ENCODE measurements at regions not wholly inside any gene's neighbourhood (a gene's known extent, or its start where the extent isn't known, plus 50 kb on each side); places are given as distances from the start of the nearest gene placed in this dataset.

DNA sequence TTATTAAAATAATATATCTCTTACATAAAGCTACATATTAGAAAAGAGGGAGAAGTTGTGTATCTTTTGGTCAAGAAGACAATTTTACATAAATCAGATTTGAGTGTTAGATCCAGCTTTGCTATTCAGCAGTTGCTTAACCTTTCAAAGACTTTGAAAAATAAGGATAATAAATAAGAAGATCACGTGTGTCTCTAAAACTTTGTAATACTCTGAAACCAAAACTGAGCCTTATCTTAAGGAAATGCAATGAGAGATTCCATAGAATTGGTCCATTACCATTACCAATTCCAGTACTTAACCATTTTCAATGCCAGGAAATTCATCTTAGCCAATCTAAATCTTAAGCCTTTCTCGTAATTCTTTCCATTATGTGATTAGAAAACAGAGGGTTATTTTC lies 89.2 kb upstream of the COL5A2 start:
- H4K20me1 ChIP-seq (ENCODE audit: control insufficient read depth, extremely low read depth, insufficient read depth, low read length), result no peaks in the 10 kb centered on the region
- no peak for FAIRE-seq
- H3K36me3 ChIP-seq (ENCODE audit: control insufficient read depth in 2 of 2, extremely low read depth in 1 of 2, insufficient read depth in 2 of 2, low read length in 2 of 2), result no peaks in the 10 kb centered on the region
- no peak overlapping the region for H3K9ac ChIP-seq (ENCODE audit: control insufficient read depth, extremely low read depth, insufficient read depth, low read length)
- no peak overlapping the region for H3K4me3 ChIP-seq (ENCODE audit: control insufficient read depth in 2 of 3, extremely low read depth in 1 of 3, insufficient read depth in 2 of 3, low read depth in 1 of 3, low read length in 3 of 3)
- no peak overlapping the region for H3K27ac ChIP-seq (ENCODE audit: control insufficient read depth, insufficient read depth, low read length)
- no peak overlapping the region for H3K4me2 ChIP-seq (ENCODE audit: control insufficient read depth, extremely low read depth, insufficient read depth, low read depth, low read length)
- H3K27me3 ChIP-seq (ENCODE audit: control insufficient read depth, extremely low read depth, insufficient read depth, low read length), result no peaks in the 10 kb centered on the region
- TF ChIP-seq EZH2 (IDR thresholded peaks at IDR 0.05; ENCODE audit: low read length), result no peak
- TF ChIP-seq, protein P1, sequence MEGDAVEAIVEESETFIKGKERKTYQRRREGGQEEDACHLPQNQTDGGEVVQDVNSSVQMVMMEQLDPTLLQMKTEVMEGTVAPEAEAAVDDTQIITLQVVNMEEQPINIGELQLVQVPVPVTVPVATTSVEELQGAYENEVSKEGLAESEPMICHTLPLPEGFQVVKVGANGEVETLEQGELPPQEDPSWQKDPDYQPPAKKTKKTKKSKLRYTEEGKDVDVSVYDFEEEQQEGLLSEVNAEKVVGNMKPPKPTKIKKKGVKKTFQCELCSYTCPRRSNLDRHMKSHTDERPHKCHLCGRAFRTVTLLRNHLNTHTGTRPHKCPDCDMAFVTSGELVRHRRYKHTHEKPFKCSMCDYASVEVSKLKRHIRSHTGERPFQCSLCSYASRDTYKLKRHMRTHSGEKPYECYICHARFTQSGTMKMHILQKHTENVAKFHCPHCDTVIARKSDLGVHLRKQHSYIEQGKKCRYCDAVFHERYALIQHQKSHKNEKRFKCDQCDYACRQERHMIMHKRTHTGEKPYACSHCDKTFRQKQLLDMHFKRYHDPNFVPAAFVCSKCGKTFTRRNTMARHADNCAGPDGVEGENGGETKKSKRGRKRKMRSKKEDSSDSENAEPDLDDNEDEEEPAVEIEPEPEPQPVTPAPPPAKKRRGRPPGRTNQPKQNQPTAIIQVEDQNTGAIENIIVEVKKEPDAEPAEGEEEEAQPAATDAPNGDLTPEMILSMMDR (optimal IDR thresholded peaks at IDR 0.05 in 1 of 3, IDR thresholded peaks at IDR 0.05 in 1 of 3, conservative IDR thresholded peaks at IDR 0.05 in 1 of 3; ENCODE audit: extremely low read depth in 1 of 3, insufficient read depth in 2 of 3, low read length in 3 of 3), result no peak
- H3K79me2 ChIP-seq (ENCODE audit: control insufficient read depth, insufficient read depth, low read length), result no peaks in the 10 kb centered on the region
- dilution Hi-C loops (cut with MboI; ENCODE audit: extremely low pct_ligation_motif_present, low sequenced_read_pairs), result no loop called here
- no peak for DNase-seq (ENCODE audit: low read depth, low spot score)
- no peaks in the 10 kb centered on the region for H3K9me3 ChIP-seq (ENCODE audit: control insufficient read depth, low read depth, low read length)
- no peaks in the 10 kb centered on the region for H3K9me1 ChIP-seq (ENCODE audit: control insufficient read depth, extremely low read depth, insufficient read depth, low read length)
- no peaks in the 10 kb centered on the region for H3K4me1 ChIP-seq (ENCODE audit: control insufficient read depth, extremely low read depth, insufficient read depth, low read length)
- no peak overlapping the region for H2AFZ ChIP-seq (ENCODE audit: control insufficient read depth, low read length)

DNA sequence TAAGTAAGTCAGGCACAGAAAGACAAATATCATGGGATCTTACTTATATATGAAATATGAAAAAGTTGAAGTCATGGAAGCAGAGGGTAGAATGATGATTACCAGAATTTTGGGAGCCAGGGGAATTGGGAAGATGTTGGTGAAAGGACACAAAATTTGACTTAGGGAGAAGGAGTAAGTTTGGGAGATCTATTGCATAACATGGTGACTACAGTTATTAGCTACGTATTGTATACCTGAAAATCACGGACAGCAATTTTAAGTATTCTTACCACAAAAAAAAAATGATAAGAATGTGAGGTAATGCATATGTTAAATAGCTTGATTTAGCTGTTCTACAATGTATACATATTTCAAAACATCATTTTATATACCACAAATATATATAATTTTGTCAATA lies 94.2 kb upstream of the COL5A2 start:
- no peaks in the 10 kb centered on the region for H3K27me3 ChIP-seq (ENCODE audit: control insufficient read depth, extremely low read depth, insufficient read depth, low read length)
- H3K4me1 ChIP-seq (ENCODE audit: control insufficient read depth, extremely low read depth, insufficient read depth, low read length), result peaks cover 14% of the 10 kb centered on the region
- H3K79me2 ChIP-seq (ENCODE audit: control insufficient read depth, insufficient read depth, low read length), result no peaks in the 10 kb centered on the region
- FAIRE-seq (no peak), DNase-seq (ENCODE audit: low read depth, low spot score) (no peak)
- H3K4me2 ChIP-seq (ENCODE audit: control insufficient read depth, extremely low read depth, insufficient read depth, low read depth, low read length), result no peak overlapping the region
- no peak overlapping the region for H3K9ac ChIP-seq (ENCODE audit: control insufficient read depth, extremely low read depth, insufficient read depth, low read length)
- no peaks in the 10 kb centered on the region for H3K36me3 ChIP-seq (ENCODE audit: control insufficient read depth in 2 of 2, extremely low read depth in 1 of 2, insufficient read depth in 2 of 2, low read length in 2 of 2)
- no peaks in the 10 kb centered on the region for H3K9me3 ChIP-seq (ENCODE audit: control insufficient read depth, low read depth, low read length)
- no peak overlapping the region for H2AFZ ChIP-seq (ENCODE audit: control insufficient read depth, low read length)
- H3K27ac ChIP-seq (ENCODE audit: control insufficient read depth, insufficient read depth, low read length), result no peak overlapping the region
- H4K20me1 ChIP-seq (ENCODE audit: control insufficient read depth, extremely low read depth, insufficient read depth, low read length), result no peaks in the 10 kb centered on the region
- dilution Hi-C loops (cut with MboI; ENCODE audit: extremely low pct_ligation_motif_present, low sequenced_read_pairs), result no loop called here
- no peak for TF ChIP-seq EZH2 (IDR thresholded peaks at IDR 0.05; ENCODE audit: low read length)
- TF ChIP-seq, protein P1 (optimal IDR thresholded peaks at IDR 0.05 in 1 of 3, IDR thresholded peaks at IDR 0.05 in 1 of 3, conservative IDR thresholded peaks at IDR 0.05 in 1 of 3; ENCODE audit: extremely low read depth in 1 of 3, insufficient read depth in 2 of 3, low read length in 3 of 3), result no peak
- H3K9me1 ChIP-seq (ENCODE audit: control insufficient read depth, extremely low read depth, insufficient read depth, low read length), result no peaks in the 10 kb centered on the region
- H3K4me3 ChIP-seq (ENCODE audit: control insufficient read depth in 2 of 3, extremely low read depth in 1 of 3, insufficient read depth in 2 of 3, low read depth in 1 of 3, low read length in 3 of 3), result no peak overlapping the region

All from keratinocyte (primary cell).